DOHH2 (cell line): ENCODE measurements at regions not wholly inside any gene's neighbourhood (a gene's known extent, or its start where the extent isn't known, plus 50 kb on each side); places are given as distances from the start of the nearest gene placed in this dataset.

Experiments used
- H3F3A ChIP-seq: fragments of 200-600 bp; sonication (generic), shearing (Covaris generic); 2 replicates; pipeline ENCODE4 v1.6.0; 2016; ENCODE audit warnings: antibody characterized with exemption, mild to moderate bottlenecking; ENCODE audit not compliant: control insufficient read depth, insufficient read depth
- H3K27ac ChIP-seq: fragments of 200-600 bp; sonication (generic); 2 replicates; pipeline ENCODE4 v1.5.1; 2014; ENCODE audit warnings: low read depth, mild to moderate bottlenecking, low read length, moderate library complexity
- H3K27me3 ChIP-seq: fragments of 200-600 bp; sonication (generic); 2 replicates; pipeline ENCODE4 v1.6.1; 2014; ENCODE audit warnings: mild to moderate bottlenecking, low read length, mixed read lengths; ENCODE audit not compliant: control insufficient read depth
- H3K36me3 ChIP-seq: fragments of 200-600 bp; sonication (generic); 2 replicates; pipeline ENCODE4 v1.6.1; 2014; ENCODE audit warnings: mild to moderate bottlenecking, low read length, moderate library complexity, mixed read lengths; ENCODE audit not compliant: control insufficient read depth
- H3K4me1 ChIP-seq: fragments of 200-600 bp; sonication (generic); 2 replicates; pipeline ENCODE4 v1.6.1; 2014; ENCODE audit warnings: mild to moderate bottlenecking, low read length, mixed read lengths; ENCODE audit not compliant: control insufficient read depth
- H3K4me2 ChIP-seq: fragments of 200-600 bp; sonication (generic); 2 replicates; pipeline ENCODE4 v1.6.0; 2014; ENCODE audit warnings: mild to moderate bottlenecking, low read length, moderate library complexity
- H3K4me3 ChIP-seq: fragments of 200-600 bp; sonication (generic); 2 replicates; pipeline ENCODE4 v1.5.1; 2014; ENCODE audit warnings: mild to moderate bottlenecking, low read length, mixed read lengths
- H3K79me2 ChIP-seq: fragments of 200-600 bp; sonication (generic); 2 replicates; pipeline ENCODE4 v1.6.1; 2014; ENCODE audit warnings: mild to moderate bottlenecking, low read length, mixed read lengths; ENCODE audit not compliant: control insufficient read depth
- H3K9me2 ChIP-seq: fragments of 200-600 bp; sonication (generic); replicated peaks from 2 replicates; pipeline ENCODE4 v1.6.1; 2014; ENCODE audit warnings: mild to moderate bottlenecking, low read length, mixed read lengths; ENCODE audit not compliant: control insufficient read depth
- H3K9me3 ChIP-seq: fragments of 200-600 bp; sonication (generic); 2 replicates; pipeline ENCODE4 v1.6.1; 2014; ENCODE audit warnings: antibody characterized with exemption, low read length, mixed read lengths; ENCODE audit not compliant: control insufficient read depth, insufficient read depth
- H4K20me1 ChIP-seq: fragments of 200-600 bp; sonication (generic); 2 replicates; pipeline ENCODE4 v1.6.0; 2014; ENCODE audit warnings: low read depth, mild to moderate bottlenecking, antibody characterized with exemption, low read length, moderate library complexity; ENCODE audit not compliant: control insufficient read depth, insufficient read depth
- EZH2phosphoT487 ChIP-seq: fragments of 200-600 bp; sonication (generic); IDR thresholded peaks from 2 replicates; pipeline ENCODE4 v1.6.1; 2017; ENCODE audit warnings: borderline replicate concordance, mild to moderate bottlenecking, antibody characterized with exemption, low read length, moderate library complexity, mixed read lengths
- TF ChIP-seq, protein P1 (sequence below): fragments of 200-600 bp; sonication (generic); IDR thresholded peaks from one replicate; pipeline ENCODE4 v1.5.1; 2014; ENCODE audit warnings: antibody characterized with exemption, mild to moderate bottlenecking, low read depth, low read length; ENCODE audit not compliant: poor library complexity, severe bottlenecking

DNA sequence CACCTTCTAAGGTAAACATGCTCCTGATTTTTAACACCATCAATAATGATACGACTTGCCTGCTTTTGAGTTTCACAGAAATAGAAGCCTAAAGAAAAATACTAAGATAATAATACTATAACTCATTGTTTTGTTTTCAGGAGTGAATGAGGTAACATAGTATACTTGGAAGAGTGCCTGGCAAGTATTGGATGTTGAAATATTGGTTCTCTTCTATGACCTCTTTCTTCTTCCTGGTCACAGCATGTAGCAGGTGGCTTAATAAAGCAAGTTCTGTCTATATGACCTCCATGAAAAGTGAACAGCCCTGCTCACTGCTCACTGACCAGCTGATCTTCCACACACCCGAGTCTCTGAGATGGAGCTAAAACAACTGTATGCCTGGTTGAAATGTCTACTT, 312.3 kb upstream of the ONECUT1 start:
- H3K4me3 ChIP-seq = no peak overlapping the region
- no peaks in the 10 kb centered on the region for H3K36me3 ChIP-seq
- H3K9me2 ChIP-seq = no peaks in the 10 kb centered on the region
- H3K4me1 ChIP-seq = no peaks in the 10 kb centered on the region
- H3K9me3 ChIP-seq = no peaks in the 10 kb centered on the region
- H3K27ac ChIP-seq = no peak overlapping the region
- no peaks in the 10 kb centered on the region for H3F3A ChIP-seq
- H3K27me3 ChIP-seq = no peaks in the 10 kb centered on the region
- no peaks in the 10 kb centered on the region for H4K20me1 ChIP-seq
- H3K4me2 ChIP-seq = no peak overlapping the region
- H3K79me2 ChIP-seq = no peaks in the 10 kb centered on the region
- TF ChIP-seq, protein P1, sequence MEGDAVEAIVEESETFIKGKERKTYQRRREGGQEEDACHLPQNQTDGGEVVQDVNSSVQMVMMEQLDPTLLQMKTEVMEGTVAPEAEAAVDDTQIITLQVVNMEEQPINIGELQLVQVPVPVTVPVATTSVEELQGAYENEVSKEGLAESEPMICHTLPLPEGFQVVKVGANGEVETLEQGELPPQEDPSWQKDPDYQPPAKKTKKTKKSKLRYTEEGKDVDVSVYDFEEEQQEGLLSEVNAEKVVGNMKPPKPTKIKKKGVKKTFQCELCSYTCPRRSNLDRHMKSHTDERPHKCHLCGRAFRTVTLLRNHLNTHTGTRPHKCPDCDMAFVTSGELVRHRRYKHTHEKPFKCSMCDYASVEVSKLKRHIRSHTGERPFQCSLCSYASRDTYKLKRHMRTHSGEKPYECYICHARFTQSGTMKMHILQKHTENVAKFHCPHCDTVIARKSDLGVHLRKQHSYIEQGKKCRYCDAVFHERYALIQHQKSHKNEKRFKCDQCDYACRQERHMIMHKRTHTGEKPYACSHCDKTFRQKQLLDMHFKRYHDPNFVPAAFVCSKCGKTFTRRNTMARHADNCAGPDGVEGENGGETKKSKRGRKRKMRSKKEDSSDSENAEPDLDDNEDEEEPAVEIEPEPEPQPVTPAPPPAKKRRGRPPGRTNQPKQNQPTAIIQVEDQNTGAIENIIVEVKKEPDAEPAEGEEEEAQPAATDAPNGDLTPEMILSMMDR = no peak
- no peak for TF ChIP-seq EZH2phosphoT487

DNA sequence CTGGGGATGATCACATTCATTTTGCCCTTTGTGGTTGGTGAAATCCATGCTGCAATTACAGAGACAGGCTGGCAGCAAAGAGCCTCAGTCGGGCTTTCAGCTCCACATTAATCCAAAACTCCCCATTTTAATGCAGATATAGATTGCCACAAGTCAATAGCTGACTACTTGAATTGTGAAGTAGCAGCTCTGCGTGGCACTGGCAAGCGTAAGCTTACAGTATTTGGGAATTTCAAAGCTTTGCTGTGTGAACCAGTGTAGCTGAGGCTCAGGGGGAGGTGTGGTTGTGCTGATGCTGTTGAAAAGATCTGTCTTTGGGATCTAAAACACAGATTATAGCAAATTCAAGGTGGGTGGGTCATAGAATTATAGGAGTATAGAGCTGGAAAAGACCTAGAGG, 290.3 kb upstream of the ONECUT1 start:
- no peaks in the 10 kb centered on the region for H3K79me2 ChIP-seq
- no peaks in the 10 kb centered on the region for H3K4me1 ChIP-seq
- no peaks in the 10 kb centered on the region for H3K9me2 ChIP-seq
- TF ChIP-seq, protein P1 = no peak
- TF ChIP-seq EZH2phosphoT487 = no peak
- no peaks in the 10 kb centered on the region for H4K20me1 ChIP-seq
- no peaks in the 10 kb centered on the region for H3F3A ChIP-seq
- H3K36me3 ChIP-seq = no peaks in the 10 kb centered on the region
- H3K27ac ChIP-seq = no peak overlapping the region
- H3K9me3 ChIP-seq = no peaks in the 10 kb centered on the region
- H3K4me3 ChIP-seq = no peak overlapping the region
- no peak overlapping the region for H3K4me2 ChIP-seq
- H3K27me3 ChIP-seq = no peaks in the 10 kb centered on the region

DNA sequence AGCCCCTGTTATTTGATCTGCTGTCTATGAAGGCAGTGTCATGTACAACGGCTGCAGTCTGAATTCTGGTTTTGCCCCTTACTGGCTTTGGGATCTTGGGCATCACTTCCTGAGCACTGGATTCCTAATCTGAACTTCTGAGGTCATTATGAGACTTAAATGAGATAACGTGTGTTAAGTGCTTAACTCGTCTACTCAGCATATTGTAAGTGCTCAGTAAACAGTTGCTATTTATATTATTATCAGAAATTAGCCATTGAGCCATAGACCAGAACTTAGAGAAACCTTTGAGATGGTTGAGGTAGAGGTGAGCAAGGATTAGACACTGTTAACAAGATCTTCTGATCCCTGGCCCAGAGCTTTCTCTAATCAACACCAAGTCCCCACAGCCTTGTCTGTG, 284.1 kb upstream of the ONECUT1 start:
- no peak overlapping the region for H3K4me3 ChIP-seq
- H3K27ac ChIP-seq = no peak overlapping the region

More for the DNA sequence above, 284.1 kb upstream of the ONECUT1 start:
- Histone ChIP-seq H3K9me2 (no peaks in the 10 kb centered on the region), H3F3A (no peaks in the 10 kb centered on the region), H3K27me3 (no peaks in the 10 kb centered on the region; the same call in 1 of the 2 replicates), H3K4me2 (no peak overlapping the region), H3K9me3 (no peaks in the 10 kb centered on the region), H3K36me3 (no peaks in the 10 kb centered on the region), H3K79me2 (no peaks in the 10 kb centered on the region), H4K20me1 (no peaks in the 10 kb centered on the region), H3K4me1 (no peaks in the 10 kb centered on the region)
- TF ChIP-seq, protein P1 = no peak
- no peak for TF ChIP-seq EZH2phosphoT487
